ENCODE measurements at regions not wholly inside any gene's neighbourhood (a gene's known extent, or its start where the extent isn't known, plus 50 kb on each side); places are given as distances from the start of the nearest gene placed in this dataset.

DNA sequence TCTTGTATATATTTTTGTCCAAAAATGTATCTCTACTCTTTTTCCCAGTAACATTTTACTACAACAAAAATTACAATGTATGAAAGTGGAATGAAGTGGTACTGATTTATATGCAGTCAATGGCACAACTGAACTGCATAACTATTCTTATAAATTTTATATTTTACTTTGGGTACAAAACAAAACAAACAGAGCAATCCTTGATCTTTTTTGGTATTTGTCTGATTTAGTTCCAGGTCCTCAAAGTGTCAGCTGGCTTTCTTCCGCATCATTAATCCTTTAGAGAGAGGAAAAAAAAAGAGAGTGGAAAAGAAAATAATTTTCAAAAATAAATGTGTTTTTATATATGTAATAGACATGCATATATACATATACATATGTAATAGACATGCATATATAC lies 252.4 kb upstream of the SLIT2 start:
- intact Hi-C loops (cut with DNase I) = no loop called here
- no peak for ATAC-seq
- no peaks in the 10 kb centered on the region for H3K9me3 ChIP-seq
- H3K27me3 ChIP-seq = no peaks in the 10 kb centered on the region
- DNase-seq = no peak
- no peak for TF ChIP-seq POLR2A (IDR thresholded peaks at IDR 0.05)
- TF ChIP-seq, protein P1, sequence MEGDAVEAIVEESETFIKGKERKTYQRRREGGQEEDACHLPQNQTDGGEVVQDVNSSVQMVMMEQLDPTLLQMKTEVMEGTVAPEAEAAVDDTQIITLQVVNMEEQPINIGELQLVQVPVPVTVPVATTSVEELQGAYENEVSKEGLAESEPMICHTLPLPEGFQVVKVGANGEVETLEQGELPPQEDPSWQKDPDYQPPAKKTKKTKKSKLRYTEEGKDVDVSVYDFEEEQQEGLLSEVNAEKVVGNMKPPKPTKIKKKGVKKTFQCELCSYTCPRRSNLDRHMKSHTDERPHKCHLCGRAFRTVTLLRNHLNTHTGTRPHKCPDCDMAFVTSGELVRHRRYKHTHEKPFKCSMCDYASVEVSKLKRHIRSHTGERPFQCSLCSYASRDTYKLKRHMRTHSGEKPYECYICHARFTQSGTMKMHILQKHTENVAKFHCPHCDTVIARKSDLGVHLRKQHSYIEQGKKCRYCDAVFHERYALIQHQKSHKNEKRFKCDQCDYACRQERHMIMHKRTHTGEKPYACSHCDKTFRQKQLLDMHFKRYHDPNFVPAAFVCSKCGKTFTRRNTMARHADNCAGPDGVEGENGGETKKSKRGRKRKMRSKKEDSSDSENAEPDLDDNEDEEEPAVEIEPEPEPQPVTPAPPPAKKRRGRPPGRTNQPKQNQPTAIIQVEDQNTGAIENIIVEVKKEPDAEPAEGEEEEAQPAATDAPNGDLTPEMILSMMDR (IDR thresholded peaks at IDR 0.05) = no peak
- H3K4me1 ChIP-seq = no peaks in the 10 kb centered on the region
- no peak overlapping the region for H3K4me3 ChIP-seq
- WGBS, 2 donors = 74 to 82% methylated on average over 1 of the region's 1 CpG
- no peaks in the 10 kb centered on the region for H3K36me3 ChIP-seq (replicated peaks in 1 of 2; ENCODE audit: insufficient read depth in 1 of 2, low read depth in 2 of 2)
- H3K27ac ChIP-seq = no peak overlapping the region

DNA sequence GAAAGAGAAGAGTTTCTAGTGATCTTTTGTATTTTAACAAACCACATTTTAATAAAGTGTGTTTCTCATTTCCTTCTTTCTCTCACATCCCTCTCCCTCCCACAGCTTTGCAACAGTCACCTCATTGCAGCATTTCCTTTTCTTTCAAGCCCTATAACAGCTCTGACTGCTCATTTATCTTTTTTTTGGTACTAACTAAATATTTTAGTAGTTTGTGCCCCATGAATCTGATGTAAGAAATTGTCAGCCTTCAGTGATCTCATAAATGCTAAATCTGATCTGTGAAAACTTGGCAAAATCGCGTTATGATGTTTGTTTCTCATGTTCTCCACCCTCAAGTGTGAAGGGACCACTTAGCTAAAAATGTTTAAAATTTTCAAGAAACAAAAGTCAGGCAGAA lies 258.5 kb upstream of the SLIT2 start:
- H3K27ac ChIP-seq = no peak overlapping the region
- no peaks in the 10 kb centered on the region for H3K9me3 ChIP-seq
- no peak for DNase-seq
- WGBS, 2 donors = 52 to 75% methylated on average over 2 of the region's 2 CpGs
- no peak for ATAC-seq
- H3K36me3 ChIP-seq (replicated peaks in 1 of 2; ENCODE audit: insufficient read depth in 1 of 2, low read depth in 2 of 2) = no peaks in the 10 kb centered on the region
- no peaks in the 10 kb centered on the region for H3K27me3 ChIP-seq
- H3K4me3 ChIP-seq = no peak overlapping the region
- intact Hi-C loops (cut with DNase I) = no loop called here
- TF ChIP-seq, protein P1 (IDR thresholded peaks at IDR 0.05) = no peak
- no peak for TF ChIP-seq POLR2A (IDR thresholded peaks at IDR 0.05)
- H3K4me1 ChIP-seq = no peaks in the 10 kb centered on the region

DNA sequence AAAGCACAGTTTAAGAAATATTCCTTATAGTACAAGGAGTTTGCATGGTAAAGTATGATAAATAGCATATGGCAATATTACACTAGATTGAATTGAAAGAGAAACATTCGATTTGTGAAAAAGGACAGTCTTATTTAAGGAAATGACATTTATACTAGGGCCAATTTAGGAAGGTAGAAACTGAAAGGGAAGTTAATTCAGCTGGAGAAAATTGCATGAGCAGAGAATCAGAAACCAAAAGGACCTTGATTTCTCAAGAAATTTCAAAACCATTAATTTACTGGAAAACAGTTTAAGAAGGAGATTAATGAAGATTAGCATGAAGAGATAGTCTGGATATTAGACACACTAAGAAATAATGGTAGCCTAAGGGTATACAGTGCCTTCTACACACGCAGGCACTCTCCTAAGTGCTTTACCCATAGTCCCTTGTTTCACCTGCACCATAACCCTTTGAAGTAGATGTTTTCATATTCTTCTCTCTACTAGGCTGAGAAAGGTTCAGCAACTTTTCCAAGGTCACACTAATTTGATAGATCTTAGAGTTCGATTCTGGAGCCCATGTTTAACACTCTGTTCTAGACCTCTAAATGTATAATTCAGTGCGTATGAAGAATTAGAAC lies 259.1 kb upstream of the SLIT2 start:
- WGBS, 2 donors = 43 to 59% methylated on average over 4 of the region's 4 CpGs
- no peaks in the 10 kb centered on the region for H3K27me3 ChIP-seq

DNA sequence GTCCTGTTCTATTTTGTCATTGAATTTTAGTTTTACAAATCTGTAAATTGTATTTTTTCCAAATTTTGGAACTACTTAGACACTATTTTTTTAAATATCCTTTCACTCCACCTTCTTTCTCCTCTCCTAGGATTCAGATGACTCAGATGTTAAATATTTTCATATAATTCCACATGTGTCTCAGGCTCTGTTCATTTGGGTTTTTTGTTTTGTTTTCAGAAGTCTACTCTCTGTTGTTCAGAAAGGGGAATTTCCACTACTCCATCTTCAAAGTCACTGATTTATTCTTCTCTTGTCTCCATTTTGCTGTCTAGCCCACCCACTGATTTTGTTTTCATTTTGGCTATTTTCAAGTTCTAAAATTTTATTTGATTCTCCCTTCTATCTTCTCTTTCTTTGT lies 264.0 kb upstream of the SLIT2 start:
- Histone ChIP-seq H3K4me3 (no peak overlapping the region), H3K36me3 (replicated peaks in 1 of 2; ENCODE audit: insufficient read depth in 1 of 2, low read depth in 2 of 2) (no peaks in the 10 kb centered on the region), H3K27me3 (no peaks in the 10 kb centered on the region), H3K27ac (no peak overlapping the region), H3K9me3 (no peaks in the 10 kb centered on the region), H3K4me1 (no peaks in the 10 kb centered on the region)
- ATAC-seq (no peak), DNase-seq (no peak)
- no peak for TF ChIP-seq POLR2A (IDR thresholded peaks at IDR 0.05)
- TF ChIP-seq, protein P1 (IDR thresholded peaks at IDR 0.05) = no peak
- intact Hi-C loops (cut with DNase I) = no loop called here

More for the DNA sequence above, 259.1 kb upstream of the SLIT2 start:
- no peak for ATAC-seq
- no peak overlapping the region for H3K27ac ChIP-seq
- H3K4me3 ChIP-seq = no peak overlapping the region
- intact Hi-C loops (cut with DNase I) = no loop called here
- no peaks in the 10 kb centered on the region for H3K9me3 ChIP-seq
- DNase-seq = no peak
- no peaks in the 10 kb centered on the region for H3K4me1 ChIP-seq
- TF ChIP-seq, protein P1 (IDR thresholded peaks at IDR 0.05) = no peak
- no peak for TF ChIP-seq POLR2A (IDR thresholded peaks at IDR 0.05)
- no peaks in the 10 kb centered on the region for H3K36me3 ChIP-seq (replicated peaks in 1 of 2; ENCODE audit: insufficient read depth in 1 of 2, low read depth in 2 of 2)

DNA sequence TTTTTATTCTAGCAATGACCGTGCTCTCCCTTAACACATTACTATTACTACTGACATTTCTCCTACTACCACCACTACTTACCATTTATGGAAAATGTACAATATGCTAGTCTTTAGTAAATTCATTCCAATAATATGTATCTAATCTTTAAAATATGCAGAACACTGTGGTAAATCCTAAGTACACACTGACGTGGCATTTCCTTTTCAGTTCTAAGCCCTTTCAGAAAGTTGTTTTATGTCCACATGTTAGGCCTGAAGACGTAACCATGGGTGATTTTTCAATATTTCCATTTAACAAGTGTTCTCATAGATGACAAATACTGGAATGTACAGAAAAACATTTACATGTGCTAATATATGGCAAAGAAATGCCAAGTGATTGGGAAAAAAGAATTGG lies 268.6 kb upstream of the SLIT2 start:
- 53 to 70% methylated on average over 3 of the region's 3 CpGs for WGBS, 2 donors
- Histone ChIP-seq H3K4me3 (no peak overlapping the region), H3K9me3 (peaks cover 0 to 8% (median 0%) of the 10 kb centered on the region in 3 donors), H3K27me3 (no peaks in the 10 kb centered on the region), H3K27ac (no peak overlapping the region), H3K36me3 (replicated peaks in 1 of 2; ENCODE audit: insufficient read depth in 1 of 2, low read depth in 2 of 2) (no peaks in the 10 kb centered on the region), H3K4me1 (no peaks in the 10 kb centered on the region)
- DNase-seq = no peak
- TF ChIP-seq, protein P1 (IDR thresholded peaks at IDR 0.05) = no peak
- TF ChIP-seq POLR2A (IDR thresholded peaks at IDR 0.05) = no peak
- intact Hi-C loops (cut with DNase I) = no loop called here
- ATAC-seq = no peak
